Left lung (tissue), 4 donors: ENCODE measurements at regions not wholly inside any gene's neighbourhood (a gene's known extent, or its start where the extent isn't known, plus 50 kb on each side); places are given as distances from the start of the nearest gene placed in this dataset.

Experiments used
- ATAC-seq: fragments of 200-7000 bp; cut with Tn5 transposase; one replicate; pipeline ENCODE4 v1.9.1; 2020; ENCODE audit warnings: moderate library complexity
- DNase-seq, 4 donors: peaks; one replicate each; pipeline ENCODE4 v3.0.0-alpha.2; 2013 to 2020
- H3K27ac ChIP-seq, 2 donors: fragments of 200-600 bp; sonication (generic) in 1 of 2; one replicate each; pipeline versions ENCODE4 v1.5.0 to v1.8.0; 2020 to 2021
- H3K27me3 ChIP-seq, 2 donors: fragments of 200-600 bp; sonication (generic) in 1 of 2; one replicate each; pipeline versions ENCODE4 v1.5.0 to v1.8.0; 2020 to 2021
- H3K36me3 ChIP-seq, 2 donors: fragments of 200-600 bp; sonication (generic) in 1 of 2; one replicate each; pipeline versions ENCODE4 v1.5.0 to v1.8.0; 2020 to 2021
- H3K4me1 ChIP-seq, 2 donors: fragments of 200-600 bp; one replicate each; pipeline ENCODE4 v1.8.0; 2021
- H3K4me3 ChIP-seq, 2 donors: fragments of 200-600 bp; sonication (generic) in 1 of 2; one replicate each; pipeline versions ENCODE4 v1.5.0 to v1.8.0; 2020 to 2021; ENCODE audit warnings: mild to moderate bottlenecking in 1 of 2
- H3K9me3 ChIP-seq, 2 donors: fragments of 200-600 bp; sonication (generic) in 1 of 2; one replicate each; pipeline versions ENCODE4 v1.5.0 to v1.8.0; 2020 to 2021
- CTCF ChIP-seq, 2 donors: fragments of 200-600 bp; sonication (generic) in 1 of 2; IDR thresholded peaks; one replicate each; pipeline versions ENCODE4 v1.5.0 to v1.8.0; 2021; ENCODE audit warnings: antibody characterized with exemption in 2 of 2
- intact Hi-C, 2 donors: fragments of 100-400 bp; cut with DNase I; formaldehyde crosslinking; loops; one replicate each; pipeline versions ENCODE4 v1.11.2 to v1.14.2; 2022
- donor health status: DM: no; HTN: yes; CAD: no.
- donor health status: DM: no; HTN: no; CAD: no.

DNA sequence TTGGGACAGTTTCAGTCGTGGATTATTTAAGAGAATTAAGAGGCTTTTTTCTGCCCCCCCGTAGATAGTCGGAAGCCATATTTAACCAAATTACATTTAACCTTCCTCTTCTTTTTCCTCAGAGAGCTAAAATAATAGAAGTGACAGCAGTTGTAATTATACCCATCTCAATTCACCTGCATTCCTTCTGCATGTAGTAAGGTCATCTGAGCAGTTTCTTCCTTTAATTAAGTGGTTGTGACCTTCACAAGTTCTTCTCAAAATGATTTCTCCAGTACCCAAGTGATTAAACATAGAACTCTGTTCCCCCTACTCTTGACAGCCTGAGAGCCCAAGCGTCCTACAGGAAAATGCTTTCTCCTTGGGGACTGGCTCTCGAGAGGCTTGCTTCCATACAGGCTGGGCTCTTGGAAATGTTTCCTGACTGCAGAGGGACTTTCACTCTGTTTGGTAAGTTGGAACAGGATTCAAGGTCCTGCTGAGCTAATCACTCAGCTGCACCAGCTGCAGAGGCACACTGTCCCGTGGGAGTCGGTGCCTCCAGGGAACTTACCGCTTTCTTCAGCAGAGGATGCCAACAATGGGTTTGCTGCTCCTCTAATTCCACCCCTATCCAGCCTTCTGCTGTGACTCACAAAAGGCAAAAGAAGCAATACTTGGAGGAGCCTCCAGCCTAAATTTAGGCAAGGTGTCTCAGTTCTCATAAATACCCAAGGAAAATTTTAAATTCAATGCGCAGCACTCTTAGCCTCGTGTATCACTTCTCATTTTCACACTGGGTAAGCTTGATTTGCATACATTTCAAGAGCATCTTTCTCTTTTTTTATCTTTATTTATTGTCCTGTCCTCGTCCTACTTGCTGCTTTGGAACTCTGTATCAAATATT, 414.9 kb downstream of the KIF16B start:
- no peak overlapping the region for H3K4me3 ChIP-seq
- no peak for ATAC-seq
- H3K36me3 ChIP-seq = no peaks in the 10 kb centered on the region
- H3K4me1 ChIP-seq = no peaks in the 10 kb centered on the region
- H3K27me3 ChIP-seq = no peaks in the 10 kb centered on the region
- H3K9me3 ChIP-seq = peaks cover 0 to 14% of the 10 kb centered on the region in 2 donors
- no peak for DNase-seq
- no peak for TF ChIP-seq CTCF (IDR thresholded peaks at IDR 0.05)
- H3K27ac ChIP-seq = no peak overlapping the region
- intact Hi-C loops = no loop called here

DNA sequence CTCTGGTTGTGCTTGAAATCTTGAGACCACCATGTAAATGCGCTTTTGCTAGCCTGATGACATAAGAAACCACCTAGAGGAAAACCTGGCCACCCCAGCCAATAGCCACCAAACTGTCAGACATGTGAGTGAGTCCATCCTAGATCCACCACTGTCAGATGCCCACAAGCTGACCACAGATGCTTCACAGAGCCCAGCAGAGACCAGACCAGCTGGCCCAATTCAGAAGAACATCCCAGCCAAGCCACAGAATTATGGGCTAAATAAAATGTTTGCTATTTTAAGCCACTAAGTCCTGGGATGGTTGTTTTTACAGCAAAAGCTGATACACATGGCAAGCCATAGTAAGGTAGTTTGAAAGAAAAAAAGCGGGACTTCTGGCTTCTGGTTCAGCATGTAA, 425.3 kb downstream of the KIF16B start:
- peaks cover 0 to 4% of the 10 kb centered on the region in 2 donors for H3K9me3 ChIP-seq
- intact Hi-C loops = no loop called here
- no peaks in the 10 kb centered on the region for H3K27me3 ChIP-seq
- no peak overlapping the region for H3K4me3 ChIP-seq
- H3K36me3 ChIP-seq = no peaks in the 10 kb centered on the region
- no peak for ATAC-seq
- TF ChIP-seq CTCF (IDR thresholded peaks at IDR 0.05) = no peak
- no peak overlapping the region for H3K27ac ChIP-seq
- no peak for DNase-seq
- H3K4me1 ChIP-seq = no peaks in the 10 kb centered on the region

DNA sequence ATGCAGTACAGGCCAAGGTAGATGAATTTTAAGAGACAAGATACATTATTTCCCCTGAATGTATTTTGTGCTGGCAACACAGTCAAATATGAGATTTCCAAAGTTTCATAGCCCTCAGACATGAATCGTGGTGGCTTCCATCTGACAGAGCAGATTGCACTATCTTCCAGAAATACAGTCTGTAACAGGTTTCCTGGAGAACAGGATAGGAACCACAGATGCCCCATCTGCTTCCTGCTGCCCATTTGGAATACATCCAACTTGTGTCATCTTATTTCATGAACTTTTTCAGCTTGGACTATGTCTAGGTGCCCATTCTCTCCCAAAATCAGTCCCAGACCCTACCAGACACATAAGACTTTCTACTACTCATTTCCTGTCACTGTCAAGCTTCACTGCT, 426.0 kb downstream of the KIF16B start:
- Histone ChIP-seq H3K4me1 (no peaks in the 10 kb centered on the region), H3K9me3 (no peaks in the 10 kb centered on the region), H3K36me3 (no peaks in the 10 kb centered on the region), H3K27me3 (no peaks in the 10 kb centered on the region), H3K4me3 (no peak overlapping the region), H3K27ac (no peak overlapping the region)
- intact Hi-C loops = no loop called here
- no peak for ATAC-seq
- DNase-seq = no peak
- TF ChIP-seq CTCF (IDR thresholded peaks at IDR 0.05) = no peak

DNA sequence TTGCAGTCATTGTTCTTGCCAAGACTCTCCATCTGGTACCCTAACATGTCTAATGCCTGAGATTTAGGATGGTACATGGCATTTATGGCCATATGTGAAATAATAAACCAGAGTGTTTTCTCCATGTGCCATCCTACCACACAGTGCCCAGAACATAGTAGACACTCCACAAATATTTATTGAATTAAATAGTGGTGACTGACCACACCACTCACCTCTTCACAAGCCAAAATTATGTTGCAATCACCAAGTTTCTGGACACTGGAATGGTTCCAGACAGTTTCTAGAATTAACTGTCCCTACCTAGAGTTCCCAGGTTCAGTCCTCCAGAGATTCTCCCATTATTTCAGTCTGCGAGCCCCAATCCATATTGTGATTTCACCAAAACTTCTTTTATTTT, 427.3 kb downstream of the KIF16B start:
- Histone ChIP-seq H3K36me3 (no peaks in the 10 kb centered on the region), H3K4me1 (no peaks in the 10 kb centered on the region), H3K27me3 (no peaks in the 10 kb centered on the region), H3K4me3 (no peak overlapping the region), H3K9me3 (peaks cover 0 to under 1% of the 10 kb centered on the region in 2 donors), H3K27ac (no peak overlapping the region)
- ATAC-seq (no peak), DNase-seq (no peak)
- intact Hi-C loops = no loop called here
- TF ChIP-seq CTCF (IDR thresholded peaks at IDR 0.05) = no peak

GRCh38 chr20:16143596-16143995, 429.7 kb downstream of the KIF16B start:
- Histone ChIP-seq H3K9me3 (peaks cover 0 to 9% of the 10 kb centered on the region in 2 donors), H3K4me3 (no peak overlapping the region), H3K36me3 (no peaks in the 10 kb centered on the region), H3K27ac (no peak overlapping the region), H3K4me1 (no peaks in the 10 kb centered on the region), H3K27me3 (no peaks in the 10 kb centered on the region)
- intact Hi-C loops = no loop called here
- DNase-seq (no peak), ATAC-seq (no peak)
- TF ChIP-seq CTCF (IDR thresholded peaks at IDR 0.05) = no peak
